OCI-LY7 (cell line): ENCODE measurements at regions not wholly inside any gene's neighbourhood (a gene's known extent, or its start where the extent isn't known, plus 50 kb on each side); places are given as distances from the start of the nearest gene placed in this dataset.

ENCODE experiments used
- BruUV-seq: library from RNA; stranded (reverse); fragments of 400-500 nt; replicated peaks from 2 replicates; lab custom pipeline; 2021; lab: Mats Ljungman, UMichigan
- CTCF ChIA-PET: fragments of 300-600 bp; sonication (Branson Sonifier 250); formaldehyde crosslinking; loops from one replicate; lab custom pipeline; 2022; ENCODE audit warnings: antibody characterized with exemption; ENCODE audit not compliant: unreplicated experiment; lab: Charles Lee
- POLR2A ChIA-PET: fragments of 300-600 bp; sonication (Branson Sonifier 250); formaldehyde crosslinking; loops from one replicate; lab custom pipeline; 2022; ENCODE audit warnings: antibody characterized with exemption; lab: Charles Lee
- DNase-seq: peaks from one replicate; pipeline ENCODE4 v3.0.0-alpha.2; 2015; ENCODE audit warnings: low spot score
- H2AFZ ChIP-seq: fragments of 200-600 bp; sonication (generic), shearing (Covaris generic); 2 replicates; pipeline ENCODE4 v1.6.1; 2014; ENCODE audit warnings: mild to moderate bottlenecking, antibody characterized with exemption, low read length, moderate library complexity
- H3K27ac ChIP-seq: fragments of 200-600 bp; sonication (generic); 2 replicates; pipeline ENCODE4 v1.5.1; 2014; ENCODE audit warnings: mixed run types, low read depth, mild to moderate bottlenecking, moderate library complexity, low read length, inconsistent platforms; ENCODE audit not compliant: poor library complexity, severe bottlenecking
- H3K36me3 ChIP-seq: fragments of 200-600 bp; sonication (generic); 2 replicates; pipeline ENCODE4 v1.6.1; 2014; ENCODE audit warnings: mild to moderate bottlenecking, antibody characterized with exemption, low read length, moderate library complexity, mixed read lengths; ENCODE audit not compliant: insufficient read depth
- H3K4me1 ChIP-seq: fragments of 200-600 bp; sonication (generic); 2 replicates; pipeline ENCODE4 v1.5.1; 2014; ENCODE audit warnings: mild to moderate bottlenecking, low read length; ENCODE audit not compliant: insufficient read depth, poor library complexity, severe bottlenecking
- H3K4me2 ChIP-seq: fragments of 200-600 bp; sonication (generic); 2 replicates; pipeline ENCODE4 v1.6.1; 2014; ENCODE audit warnings: mild to moderate bottlenecking, low read length
- H3K4me3 ChIP-seq: fragments of 200-600 bp; sonication (generic); 2 replicates; pipeline ENCODE4 v1.5.1; 2014; ENCODE audit warnings: mild to moderate bottlenecking, low read depth, low read length; ENCODE audit not compliant: poor library complexity, severe bottlenecking
- H3K79me2 ChIP-seq: fragments of 200-600 bp; sonication (generic); 2 replicates; pipeline ENCODE4 v1.6.1; 2016; ENCODE audit warnings: low read depth, mild to moderate bottlenecking, low read length, moderate library complexity, mixed read lengths; ENCODE audit not compliant: insufficient read depth
- H3K9me2 ChIP-seq: fragments of 200-600 bp; sonication (generic); 2 replicates; pipeline ENCODE4 v1.6.1; 2016; ENCODE audit warnings: mild to moderate bottlenecking, low read length, mixed read lengths; ENCODE audit not compliant: insufficient read depth
- H3K9me3 ChIP-seq: fragments of 200-600 bp; sonication (generic); 2 replicates; pipeline ENCODE4 v1.6.1; 2014; ENCODE audit warnings: mild to moderate bottlenecking, mixed run types, low read length, mixed read lengths
- H4K20me1 ChIP-seq: fragments of 200-600 bp; sonication (generic); 2 replicates; pipeline ENCODE4 v1.6.1; 2014; ENCODE audit warnings: mild to moderate bottlenecking, antibody characterized with exemption, low read length, moderate library complexity, mixed read lengths; ENCODE audit not compliant: insufficient read depth
- CTCF ChIP-seq: fragments of 200-600 bp; sonication (generic); conservative IDR thresholded peaks from 2 replicates; pipeline ENCODE4 v1.5.1; 2014; ENCODE audit warnings: mild to moderate bottlenecking, antibody characterized with exemption, low read length, moderate library complexity, mixed read lengths
- EZH2phosphoT487 ChIP-seq: fragments of 200-600 bp; sonication (generic); IDR thresholded peaks from 2 replicates; pipeline ENCODE4 v1.6.1; 2018; ENCODE audit warnings: low read depth, borderline replicate concordance, mild to moderate bottlenecking, mixed run types, antibody characterized with exemption, low read length, moderate library complexity, mixed read lengths
- intact Hi-C: fragments of 100-400 bp; cut with micrococcal nuclease; formaldehyde crosslinking; loops from one replicate; pipeline ENCODE4 v1.10.0; 2022; ENCODE audit not compliant: unreplicated experiment

GRCh38 chr17:63191610-63192009 lies 225.6 kb downstream of the TANC2 start:
- Histone ChIP-seq H3K79me2 (no peaks in the 10 kb centered on the region), H4K20me1 (no peaks in the 10 kb centered on the region), H3K4me2 (no peak overlapping the region), H3K9me2 (no peaks in the 10 kb centered on the region), H2AFZ (no peak overlapping the region), H3K9me3 (no peaks in the 10 kb centered on the region), H3K27ac (no peak overlapping the region), H3K36me3 (no peaks in the 10 kb centered on the region), H3K4me1 (no peaks in the 10 kb centered on the region), H3K4me3 (no peak overlapping the region)
- CTCF ChIA-PET, result no interaction called here
- BruUV-seq, result no TSS peak
- POLR2A ChIA-PET, result no interaction called here
- intact Hi-C loops, result no loop called here
- TF ChIP-seq CTCF, result no peak
- no peak for TF ChIP-seq EZH2phosphoT487
- no peak for DNase-seq

- intact Hi-C loops, result no loop called here
- H3K4me1 ChIP-seq, result no peaks in the 10 kb centered on the region
- TF ChIP-seq CTCF, result no peak
- no peak for TF ChIP-seq EZH2phosphoT487
- H3K79me2 ChIP-seq, result no peaks in the 10 kb centered on the region
- H3K27ac ChIP-seq, result no peak overlapping the region
- no TSS peak for BruUV-seq
- no peak overlapping the region for H2AFZ ChIP-seq
- H3K9me3 ChIP-seq, result no peaks in the 10 kb centered on the region
- H3K36me3 ChIP-seq, result no peaks in the 10 kb centered on the region
- DNase-seq, result no peak
- ChIA-PET POLR2A (no interaction called here), CTCF (no interaction called here)
- H3K4me2 ChIP-seq, result no peak overlapping the region
- no peaks in the 10 kb centered on the region for H3K9me2 ChIP-seq
- no peaks in the 10 kb centered on the region for H4K20me1 ChIP-seq
- H3K4me3 ChIP-seq, result no peak overlapping the region
Observed at GRCh38 chr17:63193827-63194226, 227.8 kb downstream of the TANC2 start.

GRCh38 chr17:63196772-63197335 lies 230.8 kb downstream of the TANC2 start:
- Histone ChIP-seq H3K27ac (no peak overlapping the region), H3K4me3 (no peak overlapping the region), H3K4me2 (no peak overlapping the region), H2AFZ (no peak overlapping the region), H3K36me3 (no peaks in the 10 kb centered on the region), H3K79me2 (no peaks in the 10 kb centered on the region), H3K9me3 (no peaks in the 10 kb centered on the region), H3K9me2 (no peaks in the 10 kb centered on the region), H3K4me1 (no peaks in the 10 kb centered on the region), H4K20me1 (no peaks in the 10 kb centered on the region)
- BruUV-seq, result no TSS peak
- intact Hi-C loops, result no loop called here
- ChIA-PET CTCF (no interaction called here), POLR2A (interaction anchor here (0.6 to 1.1 kb wide), 2 partner anchors 9 to 29 kb away, joined by 3 to 4 read pairs; no protein-coding TSS in a partner anchor)
- DNase-seq, result no peak
- TF ChIP-seq CTCF (no peak), EZH2phosphoT487 (no peak)
